Body of pancreas (tissue), 4 donors: ENCODE measurements at regions not wholly inside any gene's neighbourhood (a gene's known extent, or its start where the extent isn't known, plus 50 kb on each side); places are given as distances from the start of the nearest gene placed in this dataset.

Source experiments
- CTCF ChIP-seq, 7 experiments: fragments of 450-650 bp in 4 of 7; fragments of 200-600 bp in 3 of 7; sonication (generic) in 3 of 7; IDR thresholded peaks; one replicate each; pipeline ENCODE4 v1.5.1; 2016 to 2019; ENCODE audit warnings: antibody characterized with exemption in 7 of 7
- POLR2A ChIP-seq, 3 donors: fragments of 450-650 bp; IDR thresholded peaks; one replicate each; pipeline ENCODE4 v1.6.1; 2016; ENCODE audit warnings: antibody characterized with exemption in 3 of 3, mild to moderate bottlenecking in 2 of 3

- TF ChIP-seq CTCF (IDR thresholded peaks at IDR 0.05) (no peak), POLR2A (IDR thresholded peaks at IDR 0.05) (no peak)
These were observed 379.6 kb downstream of the SLITRK6 start for GRCh38 chr13:85419611-85420010.
